ENCODE measurements at regions not wholly inside any gene's neighbourhood (a gene's known extent, or its start where the extent isn't known, plus 50 kb on each side); places are given as distances from the start of the nearest gene placed in this dataset.

DNA sequence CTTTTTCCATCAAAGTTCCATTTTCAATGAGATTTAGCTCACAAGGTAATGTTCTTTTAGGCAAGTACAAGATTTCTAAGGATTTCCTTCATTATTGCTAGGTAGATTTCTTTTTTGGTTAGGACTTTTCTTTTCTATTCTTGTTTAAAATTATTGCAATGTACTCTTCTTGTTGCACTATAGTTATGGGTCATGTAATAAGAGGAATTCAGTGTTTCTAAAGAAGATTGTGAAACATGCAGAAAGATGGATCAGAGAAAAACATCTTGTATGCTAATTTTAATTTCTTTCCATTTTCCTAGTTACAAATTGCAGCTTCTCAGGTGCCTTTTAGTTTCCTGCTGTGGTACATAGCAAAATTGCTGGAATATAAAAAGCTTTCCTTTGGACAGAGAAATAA, 56.1 kb downstream of the BTG1 start:
- DNase-seq: no peak

- DNase-seq: no peak
Observed at GRCh38 chr12:92088805-92089204, 56.8 kb downstream of the BTG1 start.

- no peak for DNase-seq
Observed at GRCh38 chr12:92085736-92086040, 60.0 kb downstream of the BTG1 start.

GRCh38 chr12:92085040-92085735, 60.5 kb downstream of the BTG1 start:
- no peak for DNase-seq

- DNase-seq: no peak
Observed at GRCh38 chr12:92080911-92081285, 64.7 kb downstream of the BTG1 start.

GRCh38 chr12:92079054-92079385, 66.6 kb downstream of the BTG1 start:
- no peak for DNase-seq

DNA sequence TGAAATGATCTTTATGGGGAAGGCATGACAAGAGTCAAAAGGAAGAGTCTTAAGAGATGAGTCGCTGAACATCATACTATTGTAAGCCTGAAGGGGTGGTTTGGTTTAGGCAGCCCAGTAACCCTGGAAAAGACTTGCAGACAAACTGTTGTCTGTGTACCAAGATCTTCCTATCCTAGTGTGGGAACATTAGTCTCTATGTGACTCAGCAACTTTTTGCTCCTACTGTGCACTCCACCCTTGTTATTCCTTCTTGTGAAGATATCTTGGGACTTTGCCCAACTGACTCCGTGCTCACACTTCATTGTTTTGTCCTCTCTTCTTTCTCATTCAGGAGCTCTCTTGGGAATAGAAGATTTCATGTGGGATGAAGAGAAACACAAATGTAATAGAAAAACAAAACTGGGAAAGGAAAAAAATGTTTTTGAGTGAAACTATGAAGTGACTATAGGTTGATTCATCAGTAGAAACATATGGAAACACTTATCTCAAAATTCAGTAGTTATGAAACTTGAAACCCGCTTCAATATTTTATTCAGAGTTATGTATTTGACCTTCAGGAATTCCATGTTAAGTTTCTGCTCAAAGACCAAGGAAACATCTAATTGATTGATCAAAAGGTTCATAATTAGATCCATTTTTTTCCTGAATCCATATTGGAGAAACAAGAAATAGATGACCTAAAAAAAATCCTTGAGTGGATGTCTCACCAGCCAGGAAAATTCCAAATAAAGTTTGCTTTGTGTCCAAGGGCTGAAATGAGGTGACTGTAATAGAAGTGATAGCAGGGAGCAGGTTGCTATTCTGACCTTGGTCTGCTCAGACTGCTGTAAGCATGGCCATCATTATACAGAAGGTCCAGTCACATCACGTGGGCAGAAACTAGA, 67.2 kb downstream of the BTG1 start:
- DNase-seq: no peak

DNA sequence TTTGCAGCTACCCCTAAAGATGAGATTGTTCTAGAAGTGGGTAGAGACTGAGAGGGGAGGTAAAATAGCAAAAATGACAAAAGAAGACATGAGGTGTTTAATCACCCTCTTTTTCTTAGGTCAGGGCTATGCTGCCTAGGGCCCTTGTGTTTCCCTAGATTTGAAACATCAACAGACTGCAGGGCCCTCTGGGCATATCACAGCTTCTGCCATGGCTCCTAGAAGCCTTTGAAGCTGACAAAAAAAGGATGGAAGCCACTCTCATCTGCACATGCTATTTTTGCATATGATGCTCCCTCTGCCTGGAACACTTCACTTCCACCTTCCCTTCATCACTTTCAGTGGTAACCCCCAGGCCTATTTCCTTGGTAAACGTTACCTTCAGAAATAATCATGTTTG, 68.1 kb downstream of the BTG1 start:
- no peak for DNase-seq

DNA sequence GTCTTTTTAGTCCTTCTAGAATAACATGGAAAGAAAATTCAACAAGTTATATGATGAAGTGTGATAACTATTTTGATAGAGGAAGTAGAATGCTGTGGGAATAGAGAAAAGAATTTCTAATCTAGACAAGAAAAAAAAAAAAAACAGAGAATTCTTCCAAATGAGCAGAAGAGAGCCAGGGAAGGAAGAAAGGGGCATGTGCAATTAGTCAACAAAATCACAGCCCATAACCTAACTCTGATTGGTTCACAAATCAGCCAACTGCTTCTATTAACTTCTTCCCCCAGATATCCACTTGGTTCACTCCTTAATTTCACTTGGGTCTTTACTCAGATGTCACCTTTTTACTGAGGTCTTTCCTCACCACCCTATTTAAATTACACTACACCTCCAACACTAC, 69.5 kb downstream of the BTG1 start:
- DNase-seq: no peak

DNA sequence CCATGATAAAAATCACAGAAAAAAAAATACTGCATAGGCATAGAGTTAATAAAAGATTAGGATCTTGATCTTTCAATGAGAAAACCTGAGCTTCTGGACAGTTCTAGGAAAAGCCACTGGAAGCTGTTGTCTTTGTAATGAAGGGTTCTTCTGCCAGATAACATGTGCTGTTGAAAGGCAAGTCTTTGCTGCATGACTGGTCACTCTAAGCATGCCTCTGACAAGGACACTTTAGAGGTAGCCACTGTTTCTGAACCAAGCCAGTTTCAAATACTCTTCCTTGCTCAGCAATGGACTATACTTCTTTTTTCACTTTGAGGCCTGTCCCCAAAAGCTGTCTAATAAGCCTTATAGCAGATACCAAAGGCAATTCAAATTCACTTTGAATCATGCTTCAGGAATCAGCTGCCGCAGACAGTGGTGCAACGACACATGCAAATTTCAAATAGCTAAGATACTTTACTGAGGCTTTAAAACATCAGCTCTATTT, 70.2 kb downstream of the BTG1 start:
- DNase-seq: no peak

DNA sequence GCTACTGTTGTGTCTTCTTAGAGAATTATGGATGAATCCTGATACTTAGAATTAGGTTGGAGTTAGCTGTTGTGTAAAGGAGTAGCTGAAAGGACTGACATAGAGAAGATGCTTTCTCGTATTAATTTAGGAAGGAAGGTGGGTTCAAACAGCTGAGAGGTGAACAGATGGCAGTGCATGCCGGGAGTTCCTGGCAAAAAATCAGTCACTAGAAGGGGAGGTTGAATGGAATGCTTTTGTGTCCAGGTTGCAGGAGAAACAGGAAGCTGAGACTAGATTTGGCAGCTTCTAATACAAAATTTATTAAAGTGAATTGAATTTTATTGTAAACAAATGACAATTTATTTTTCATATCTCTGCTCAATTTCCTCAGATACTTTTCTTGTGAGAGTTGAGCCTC, 70.8 kb downstream of the BTG1 start:
- no peak for DNase-seq

DNA sequence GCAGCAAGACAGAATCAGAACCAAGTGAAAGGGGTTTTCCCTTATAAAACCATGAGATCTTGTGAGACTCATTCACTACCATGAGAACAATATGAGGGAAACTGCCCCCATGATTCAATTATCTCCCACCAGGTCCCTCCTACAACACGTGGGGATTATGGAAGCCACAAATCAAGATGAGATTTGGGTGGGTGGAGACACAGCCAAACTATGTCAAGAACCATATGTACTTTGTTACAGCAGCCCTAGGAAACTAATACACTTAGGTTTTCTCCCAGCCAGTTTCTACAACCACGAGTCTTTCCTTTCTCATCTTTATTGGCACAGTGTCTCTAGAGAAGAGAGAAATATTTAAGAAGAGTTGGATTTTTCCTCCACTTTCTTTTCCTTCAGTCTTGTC, 72.6 kb downstream of the BTG1 start:
- DNase-seq: no peak

DNA sequence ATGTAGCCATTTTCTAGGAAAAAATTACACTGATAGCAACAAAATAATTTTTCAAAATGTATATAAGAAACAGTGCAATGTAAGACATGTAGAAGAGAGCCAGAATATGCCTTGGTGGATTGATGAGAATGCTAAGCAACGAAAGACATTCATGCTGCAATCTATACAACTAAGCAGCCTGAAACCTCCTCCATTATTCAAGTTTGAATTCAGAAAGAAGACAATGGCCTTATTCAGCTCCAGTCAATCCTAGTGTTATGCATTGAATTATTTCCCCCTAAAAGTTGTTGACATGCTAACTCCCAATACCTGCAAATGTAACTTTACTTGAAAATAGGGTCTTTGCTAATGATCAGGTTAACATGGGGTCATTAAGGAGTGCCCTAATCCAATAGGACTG, 73.5 kb downstream of the BTG1 start:
- no peak for DNase-seq

DNA sequence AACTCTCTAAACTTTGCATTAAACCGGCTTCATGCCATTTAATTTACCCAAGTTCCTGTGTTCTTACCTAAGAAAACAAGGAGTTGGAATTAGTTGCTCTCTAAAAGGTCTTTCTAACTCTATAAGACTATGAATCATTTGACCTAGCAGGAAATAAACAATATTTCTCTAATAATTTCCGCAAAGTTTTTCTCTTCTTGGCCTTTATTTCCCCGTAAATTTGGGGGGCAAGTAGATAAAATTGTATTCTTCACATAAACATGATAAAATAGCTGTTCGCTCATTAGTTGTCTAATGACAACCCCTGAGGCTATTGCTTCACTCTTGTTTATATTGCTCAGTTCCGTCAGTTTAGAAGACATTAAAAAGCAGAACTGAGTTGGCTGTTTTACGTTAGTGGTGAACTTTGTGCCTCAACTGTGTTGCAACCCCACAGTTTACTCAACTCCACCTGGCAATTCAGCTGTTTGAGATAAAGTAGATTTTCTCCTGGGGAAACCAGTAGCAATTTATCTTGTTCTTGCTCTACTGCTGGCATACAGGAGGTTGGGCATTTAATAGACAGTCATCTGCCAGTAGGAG, 74.7 kb downstream of the BTG1 start:
- no peak for DNase-seq

GRCh38 chr12:92070054-92070863, 75.4 kb downstream of the BTG1 start:
- DNase-seq: no peak

DNA sequence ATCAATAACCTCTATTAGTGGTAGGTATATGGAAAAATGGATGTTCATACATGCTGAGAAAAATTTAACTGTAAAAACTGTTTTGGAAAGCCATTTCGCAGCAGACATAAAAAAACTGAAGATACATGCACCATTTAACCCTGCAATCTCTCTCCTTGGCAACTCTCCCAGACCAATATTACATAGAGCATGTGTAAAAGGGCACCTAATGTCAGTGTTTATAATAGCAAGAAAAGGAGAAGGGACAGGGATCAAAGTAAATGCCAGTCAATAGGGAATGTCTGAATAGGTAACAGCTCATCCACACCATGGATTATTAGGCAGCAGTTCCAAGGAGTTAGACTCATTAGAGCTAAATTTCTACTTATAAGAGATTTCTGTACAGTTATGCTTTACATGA, 77.2 kb downstream of the BTG1 start:
- DNase-seq: peak; percentile 60 to 82

GRCh38 chr12:92065639-92066038, 80.0 kb downstream of the BTG1 start:
- DNase-seq: no peak

GRCh38 chr12:92065018-92065499, 80.6 kb downstream of the BTG1 start:
- DNase-seq: peak; percentile 65 to 90

DNA sequence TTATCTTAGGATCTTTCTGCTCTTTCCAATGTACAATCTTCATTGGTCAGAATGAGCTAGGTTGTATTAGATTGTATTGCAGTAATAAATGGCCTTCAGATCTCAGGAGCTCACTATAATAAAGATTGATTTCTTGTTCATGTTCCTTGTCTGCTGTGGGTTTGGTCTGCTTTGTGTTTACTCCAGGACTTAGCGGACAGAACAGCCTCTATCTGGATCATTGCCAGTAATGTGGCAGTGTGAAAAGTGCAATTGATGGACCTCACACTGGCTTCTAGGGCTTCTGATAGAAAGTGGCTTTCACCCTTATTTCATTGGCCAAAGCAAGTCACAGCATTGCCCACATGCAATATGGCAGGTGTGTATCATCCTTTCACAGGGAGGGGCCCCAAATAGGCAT, 81.2 kb downstream of the BTG1 start:
- DNase-seq: peak; percentile 29 to 74

DNA sequence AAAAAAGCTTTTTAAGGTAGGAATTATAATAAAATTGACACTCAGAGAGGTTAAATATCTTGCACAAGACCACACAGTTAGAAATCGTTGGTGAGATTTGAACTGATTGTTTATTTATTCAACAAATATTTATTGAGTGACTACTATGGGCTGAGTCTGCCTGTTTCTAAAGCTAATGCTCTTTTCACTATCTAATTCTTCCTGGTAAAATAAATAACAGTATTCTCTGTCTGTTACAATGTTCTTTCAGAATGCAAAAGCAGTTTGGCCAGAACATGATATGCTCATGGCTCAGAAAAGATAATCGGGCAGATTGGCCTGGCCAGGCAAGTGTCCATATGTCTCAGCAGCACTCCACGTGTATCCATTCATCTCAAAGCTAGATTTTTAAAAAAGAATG, 82.0 kb downstream of the BTG1 start:
- no peak for DNase-seq

DNA sequence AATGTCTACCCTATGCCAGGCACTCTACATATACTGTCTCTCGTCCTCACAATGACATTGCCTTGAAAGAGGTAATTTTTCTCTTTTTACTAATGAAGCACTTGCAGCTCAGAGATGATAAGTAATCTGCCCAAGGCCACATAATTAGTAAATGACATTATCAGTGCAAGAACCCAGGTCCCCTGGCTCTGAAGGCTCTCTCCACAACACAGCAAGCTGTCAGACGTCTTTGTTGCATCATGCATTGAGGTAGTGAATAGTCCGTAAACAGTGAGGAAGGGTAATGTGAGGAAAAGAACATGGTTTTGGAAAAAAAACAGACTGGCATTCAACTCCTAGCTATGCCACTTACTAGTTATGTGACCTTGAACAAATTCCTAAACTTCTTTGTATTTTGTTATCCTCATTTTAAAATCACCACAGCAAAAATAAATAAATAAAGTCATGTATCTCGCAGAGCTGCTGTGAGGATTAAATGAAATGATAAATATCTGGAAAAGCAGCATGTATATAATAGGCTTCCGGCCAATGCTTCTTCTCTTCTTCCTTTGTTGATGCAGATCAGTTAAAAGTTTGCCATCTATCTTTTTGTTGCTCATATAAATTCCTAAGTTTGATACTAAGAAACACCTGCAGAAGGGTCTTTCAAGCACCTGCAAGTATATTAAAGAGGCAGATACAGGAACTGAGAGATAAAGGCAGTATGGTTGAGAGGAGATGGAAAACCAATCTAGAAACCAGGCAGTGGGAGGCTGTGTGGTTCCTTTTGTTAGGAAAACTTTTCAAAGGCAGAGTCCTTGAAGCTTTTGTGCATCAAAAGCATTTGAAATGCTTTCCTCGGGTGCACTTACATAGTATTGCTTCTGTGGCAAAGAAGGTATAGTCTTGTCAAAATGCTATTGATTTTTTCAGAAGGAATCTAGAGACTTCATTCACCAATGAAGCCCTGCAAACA, 82.8 kb downstream of the BTG1 start:
- no peak for DNase-seq

DNA sequence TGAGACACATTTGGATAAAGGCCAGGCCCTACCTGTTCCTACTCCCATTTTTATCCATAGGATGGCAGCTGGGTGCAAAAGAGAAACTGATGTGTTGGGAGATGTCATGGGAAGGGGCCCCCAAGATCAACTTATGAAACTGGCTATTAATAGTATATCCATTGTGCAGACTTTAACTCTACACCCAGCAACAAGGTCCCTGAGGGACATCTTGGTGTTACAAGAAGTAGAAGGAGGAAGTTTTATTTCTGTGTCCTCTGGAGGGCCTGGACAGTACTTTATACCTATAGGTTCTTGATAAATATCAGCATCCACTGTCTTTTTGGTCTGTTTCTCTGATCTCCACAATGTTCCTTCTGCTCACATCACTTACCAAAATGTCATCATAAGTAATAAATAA, 84.6 kb downstream of the BTG1 start:
- DNase-seq: no peak
